Adrenal gland (tissue), 9 donors: ENCODE measurements at regions not wholly inside any gene's neighbourhood (a gene's known extent, or its start where the extent isn't known, plus 50 kb on each side); places are given as distances from the start of the nearest gene placed in this dataset.

Experiments
- DNase-seq, 7 donors: peaks; one replicate each; pipeline ENCODE4 v3.0.0-alpha.2; 2019 to 2020
- H3K27ac ChIP-seq, 5 donors: fragments of 200-600 bp; sonication (generic) in 4 of 5; 1 replicate in 3 of 5; 2 replicates in 2 of 5; pipeline versions ENCODE4 v1.5.1 to v1.8.0; 2016 to 2020; ENCODE audit warnings: mild to moderate bottlenecking in 1 of 5
- H3K27me3 ChIP-seq: fragments of 200-600 bp; 2 replicates; pipeline ENCODE4 v1.8.0; 2021
- H3K36me3 ChIP-seq, 2 donors: fragments of 200-600 bp; replicated peaks in 1 of 2; 1 replicate in 1 of 2; 2 replicates in 1 of 2; pipeline versions ENCODE4 v1.5.1 to v1.8.0; 2018 to 2022
- H3K4me1 ChIP-seq, 2 donors: fragments of 200-600 bp; replicated peaks in 1 of 2; 1 replicate in 1 of 2; 2 replicates in 1 of 2; pipeline versions ENCODE4 v1.5.1 to v1.8.0; 2018 to 2021
- H3K4me3 ChIP-seq, 4 donors: fragments of 200-600 bp; sonication (generic) in 3 of 4; one replicate each; pipeline ENCODE4 v1.5.1; 2016 to 2018
- H3K9me3 ChIP-seq, 3 donors: fragments of 200-600 bp; sonication (generic) in 1 of 3; replicated peaks in 1 of 3; 1 replicate in 2 of 3; 2 replicates in 1 of 3; pipeline versions ENCODE4 v1.5.1 to v1.8.0; 2016 to 2021
- POLR2A ChIP-seq, 2 donors: fragments of 450-650 bp; IDR thresholded peaks; one replicate each; pipeline ENCODE4 v1.6.1; 2017; ENCODE audit warnings: antibody characterized with exemption in 2 of 2, mild to moderate bottlenecking in 2 of 2, moderate library complexity in 1 of 2
- WGBS, 4 donors: extraction: QIAGEN DNeasy Blood & Tissue Kit in 2 of 4; methylation state at CpG; one replicate each; pipeline versions ENCODE4 v1.1.5 to v1.1.7; 2013 to 2017; 5-methylcytosine and 5-hydroxymethylcytosine counted together
- intact Hi-C, 2 donors: fragments of 100-400 bp; cut with DNase I; formaldehyde crosslinking; loops; one replicate each; pipeline versions ENCODE4 v1.14.1 to v1.15.0; 2022 to 2023
- TF ChIP-seq, protein P1 (sequence below), 6 experiments: fragments of 450-650 bp in 4 of 6; fragments of 200-600 bp in 2 of 6; sonication (generic) in 1 of 6; IDR thresholded peaks; 1 replicate in 5 of 6; 2 replicates in 1 of 6; pipeline versions ENCODE4 v1.5.1 to v1.8.0; 2016 to 2021; ENCODE audit warnings: antibody characterized with exemption in 6 of 6, mild to moderate bottlenecking in 2 of 6, moderate library complexity in 1 of 6
- donor health status: healthy with polysubstance abuse.
- donor health status: Bipolar disorder and iron deficiency.
- donor health status: DM: yes; HTN: yes; CAD: no.
- donor health status: DM: no; HTN: no; CAD: no.
- donor health status: DM: no; HTN: no; CAD: no.

DNA sequence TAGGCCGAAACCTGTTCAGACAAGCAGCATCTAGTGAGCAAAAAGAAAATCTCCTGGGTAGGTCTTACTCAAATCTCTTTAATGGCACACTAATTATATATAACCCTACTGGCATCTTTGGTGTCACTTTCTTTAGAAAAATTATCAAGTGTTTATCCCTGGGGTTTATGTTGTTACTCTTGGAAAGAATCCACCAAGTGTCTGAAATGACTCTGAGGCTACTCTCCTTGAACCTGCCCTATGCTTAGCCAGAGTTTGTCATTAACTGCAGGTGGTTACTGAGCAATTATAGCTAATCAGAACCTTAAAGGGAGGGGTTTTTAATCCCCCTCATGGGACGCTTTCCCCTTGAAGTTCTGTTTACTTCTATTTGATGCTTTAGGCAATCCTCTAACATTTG lies 381.9 kb downstream of the PLK2 start:
- DNase-seq: no peak
- Histone ChIP-seq H3K36me3 (no peaks in the 10 kb centered on the region), H3K9me3 (no peaks in the 10 kb centered on the region), H3K27ac (no peak overlapping the region), H3K4me3 (no peak overlapping the region), H3K4me1 (no peaks in the 10 kb centered on the region), H3K27me3 (no peaks in the 10 kb centered on the region)
- WGBS, 4 donors: 83 to 86% (median 85%) methylated on average over 2 of the region's 2 CpGs
- no peak for TF ChIP-seq POLR2A (IDR thresholded peaks at IDR 0.05)
- TF ChIP-seq, protein P1, sequence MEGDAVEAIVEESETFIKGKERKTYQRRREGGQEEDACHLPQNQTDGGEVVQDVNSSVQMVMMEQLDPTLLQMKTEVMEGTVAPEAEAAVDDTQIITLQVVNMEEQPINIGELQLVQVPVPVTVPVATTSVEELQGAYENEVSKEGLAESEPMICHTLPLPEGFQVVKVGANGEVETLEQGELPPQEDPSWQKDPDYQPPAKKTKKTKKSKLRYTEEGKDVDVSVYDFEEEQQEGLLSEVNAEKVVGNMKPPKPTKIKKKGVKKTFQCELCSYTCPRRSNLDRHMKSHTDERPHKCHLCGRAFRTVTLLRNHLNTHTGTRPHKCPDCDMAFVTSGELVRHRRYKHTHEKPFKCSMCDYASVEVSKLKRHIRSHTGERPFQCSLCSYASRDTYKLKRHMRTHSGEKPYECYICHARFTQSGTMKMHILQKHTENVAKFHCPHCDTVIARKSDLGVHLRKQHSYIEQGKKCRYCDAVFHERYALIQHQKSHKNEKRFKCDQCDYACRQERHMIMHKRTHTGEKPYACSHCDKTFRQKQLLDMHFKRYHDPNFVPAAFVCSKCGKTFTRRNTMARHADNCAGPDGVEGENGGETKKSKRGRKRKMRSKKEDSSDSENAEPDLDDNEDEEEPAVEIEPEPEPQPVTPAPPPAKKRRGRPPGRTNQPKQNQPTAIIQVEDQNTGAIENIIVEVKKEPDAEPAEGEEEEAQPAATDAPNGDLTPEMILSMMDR (IDR thresholded peaks at IDR 0.05): no peak
- intact Hi-C loops: no loop called here

DNA sequence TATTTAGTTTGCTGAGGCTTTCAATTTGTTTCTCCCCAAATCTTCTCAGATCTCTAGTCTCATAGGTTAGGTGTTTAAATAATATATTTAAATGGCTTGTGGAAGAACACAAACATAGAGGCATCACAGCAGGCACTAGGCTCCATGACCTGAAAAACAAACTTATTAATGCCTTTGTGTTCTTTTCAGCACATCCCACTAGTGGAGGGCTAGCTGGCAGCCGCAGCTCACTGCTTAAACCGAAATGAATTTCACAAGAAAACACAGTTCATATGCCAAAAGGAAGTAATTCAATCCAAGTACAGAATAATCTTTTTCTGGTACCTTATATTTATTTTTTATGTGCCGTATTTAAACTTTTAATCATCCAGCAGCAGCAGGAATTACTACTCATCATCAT lies 382.5 kb downstream of the PLK2 start:
- Histone ChIP-seq H3K9me3 (no peaks in the 10 kb centered on the region), H3K36me3 (no peaks in the 10 kb centered on the region), H3K4me1 (no peaks in the 10 kb centered on the region), H3K27ac (no peak overlapping the region), H3K27me3 (no peaks in the 10 kb centered on the region), H3K4me3 (no peak overlapping the region)
- WGBS, 4 donors: 77 to 83% (median 80%) methylated on average over 3 of the region's 3 CpGs
- intact Hi-C loops: no loop called here
- DNase-seq: no peak
- TF ChIP-seq, protein P1 (IDR thresholded peaks at IDR 0.05): no peak
- no peak for TF ChIP-seq POLR2A (IDR thresholded peaks at IDR 0.05)

DNA sequence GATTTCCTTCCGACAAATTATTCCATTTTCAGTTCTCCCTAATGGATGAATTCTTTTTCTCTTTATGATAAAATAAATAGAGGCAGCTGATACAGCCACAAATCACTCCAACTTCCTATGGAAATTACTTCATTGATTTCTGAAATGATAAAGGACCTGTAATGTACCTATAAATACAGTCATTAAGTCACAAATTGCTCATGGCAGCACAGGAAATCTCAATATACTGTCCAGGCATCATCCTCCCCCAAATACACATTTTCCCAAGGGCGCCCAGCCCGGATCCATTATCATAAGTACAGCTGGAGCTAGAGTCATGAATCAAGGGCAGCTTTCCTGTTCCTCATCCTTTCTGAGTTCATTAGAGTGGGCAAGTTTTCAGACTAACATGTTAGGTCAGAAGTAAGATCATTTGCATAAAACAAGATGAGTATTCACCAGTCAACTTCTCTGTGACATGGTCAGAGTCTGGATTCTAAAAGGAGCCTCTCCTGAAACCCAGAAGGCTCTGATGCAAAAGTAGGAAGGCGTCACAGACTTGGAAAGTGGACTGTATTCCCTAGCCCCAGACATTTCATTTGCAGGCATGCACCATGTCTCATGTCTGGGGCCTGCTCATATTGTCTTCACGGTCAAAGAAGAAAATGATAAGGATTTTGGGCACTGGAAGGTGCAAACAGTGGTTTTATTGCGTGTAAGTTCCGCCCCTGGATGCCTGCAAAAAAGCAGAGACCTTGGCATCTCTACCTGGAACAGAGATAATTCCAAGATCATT lies 383.2 kb downstream of the PLK2 start:
- H3K27ac ChIP-seq: no peak overlapping the region
- H3K9me3 ChIP-seq: no peaks in the 10 kb centered on the region
- H3K4me1 ChIP-seq: no peaks in the 10 kb centered on the region
- H3K4me3 ChIP-seq: no peak overlapping the region
- TF ChIP-seq, protein P1 (IDR thresholded peaks at IDR 0.05): no peak
- no peak for TF ChIP-seq POLR2A (IDR thresholded peaks at IDR 0.05)
- no peak for DNase-seq
- H3K27me3 ChIP-seq: no peaks in the 10 kb centered on the region
- WGBS, 4 donors: 76 to 87% (median 80%) methylated on average over 7 of the region's 7 CpGs
- no peaks in the 10 kb centered on the region for H3K36me3 ChIP-seq
- intact Hi-C loops: no loop called here

DNA sequence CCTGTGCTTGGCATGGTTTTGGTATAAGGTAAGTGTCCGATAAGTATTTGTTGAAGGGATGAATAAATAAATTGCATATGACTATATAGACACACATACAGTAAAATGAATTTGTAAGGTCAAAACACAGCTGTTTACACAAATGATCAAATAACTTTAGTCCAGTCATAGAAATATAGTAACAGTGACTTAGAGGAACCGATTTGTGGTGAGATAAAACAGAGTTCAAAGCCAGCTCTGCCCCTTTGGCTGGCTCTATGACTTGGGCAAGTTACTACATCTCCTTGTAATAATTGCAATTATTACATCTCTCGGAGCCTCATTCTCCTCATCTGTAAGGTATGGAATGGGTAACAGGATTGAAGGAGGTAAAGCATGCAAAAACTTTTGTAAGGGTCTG lies 384.0 kb downstream of the PLK2 start:
- Histone ChIP-seq H3K36me3 (no peaks in the 10 kb centered on the region), H3K27ac (no peak overlapping the region), H3K27me3 (no peaks in the 10 kb centered on the region), H3K9me3 (no peaks in the 10 kb centered on the region), H3K4me1 (no peaks in the 10 kb centered on the region), H3K4me3 (no peak overlapping the region)
- 77 to 95% (median 87%) methylated on average over 3 of the region's 3 CpGs for WGBS, 4 donors
- intact Hi-C loops: no loop called here
- DNase-seq: no peak
- no peak for TF ChIP-seq POLR2A (IDR thresholded peaks at IDR 0.05)
- TF ChIP-seq, protein P1 (IDR thresholded peaks at IDR 0.05): no peak
